Peyer's patch (tissue), 4 donors: ENCODE measurements at regions not wholly inside any gene's neighbourhood (a gene's known extent, or its start where the extent isn't known, plus 50 kb on each side); places are given as distances from the start of the nearest gene placed in this dataset.

ENCODE experiments used
- POLR2A ChIP-seq, 2 donors: fragments of 450-650 bp; IDR thresholded peaks; one replicate each; pipeline ENCODE4 v1.5.1; 2017; ENCODE audit warnings: antibody characterized with exemption in 2 of 2, mild to moderate bottlenecking in 2 of 2, moderate library complexity in 2 of 2
- TF ChIP-seq, protein P1 (sequence below), 6 experiments: fragments of 450-650 bp in 4 of 6; fragments of 200-600 bp in 2 of 6; sonication (generic) in 1 of 6; IDR thresholded peaks; one replicate each; pipeline ENCODE4 v1.5.1; 2017 to 2019; ENCODE audit warnings: antibody characterized with exemption in 6 of 6, mild to moderate bottlenecking in 3 of 6, moderate library complexity in 1 of 6

- TF ChIP-seq, protein P1, sequence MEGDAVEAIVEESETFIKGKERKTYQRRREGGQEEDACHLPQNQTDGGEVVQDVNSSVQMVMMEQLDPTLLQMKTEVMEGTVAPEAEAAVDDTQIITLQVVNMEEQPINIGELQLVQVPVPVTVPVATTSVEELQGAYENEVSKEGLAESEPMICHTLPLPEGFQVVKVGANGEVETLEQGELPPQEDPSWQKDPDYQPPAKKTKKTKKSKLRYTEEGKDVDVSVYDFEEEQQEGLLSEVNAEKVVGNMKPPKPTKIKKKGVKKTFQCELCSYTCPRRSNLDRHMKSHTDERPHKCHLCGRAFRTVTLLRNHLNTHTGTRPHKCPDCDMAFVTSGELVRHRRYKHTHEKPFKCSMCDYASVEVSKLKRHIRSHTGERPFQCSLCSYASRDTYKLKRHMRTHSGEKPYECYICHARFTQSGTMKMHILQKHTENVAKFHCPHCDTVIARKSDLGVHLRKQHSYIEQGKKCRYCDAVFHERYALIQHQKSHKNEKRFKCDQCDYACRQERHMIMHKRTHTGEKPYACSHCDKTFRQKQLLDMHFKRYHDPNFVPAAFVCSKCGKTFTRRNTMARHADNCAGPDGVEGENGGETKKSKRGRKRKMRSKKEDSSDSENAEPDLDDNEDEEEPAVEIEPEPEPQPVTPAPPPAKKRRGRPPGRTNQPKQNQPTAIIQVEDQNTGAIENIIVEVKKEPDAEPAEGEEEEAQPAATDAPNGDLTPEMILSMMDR (IDR thresholded peaks at IDR 0.05), result no peak
- TF ChIP-seq POLR2A (IDR thresholded peaks at IDR 0.05), result no peak
These were observed 508.9 kb upstream of the PKN2 start for GRCh38 chr1:88175120-88175630.
